SK-N-SH treated with all-trans-retinoic acid at 6 μM for 48 hours (cell line): ENCODE measurements at regions not wholly inside any gene's neighbourhood (a gene's known extent, or its start where the extent isn't known, plus 50 kb on each side); places are given as distances from the start of the nearest gene placed in this dataset.

Experiments
- ARNTL ChIP-seq: fragments of 450-650 bp; formaldehyde crosslinking; IDR thresholded peaks from 2 replicates; pipeline ENCODE4 v1.5.0; 2020; ENCODE audit warnings: low read depth, mild to moderate bottlenecking, moderate library complexity, borderline replicate concordance
- OSR1 ChIP-seq: fragments of 250-450 bp; sonication (Bioruptor Pico); IDR thresholded peaks from 2 replicates; pipeline ENCODE4 v1.8.0; 2022; ENCODE audit warnings: moderate library complexity, mild to moderate bottlenecking, inconsistent platforms
- RARB ChIP-seq: fragments of 250-450 bp; sonication (Bioruptor Pico); IDR thresholded peaks from 2 replicates; pipeline ENCODE4 v1.8.0; 2021; ENCODE audit warnings: mild to moderate bottlenecking, moderate library complexity
- TSHZ2 ChIP-seq: fragments of 250-450 bp; sonication (Bioruptor Pico); IDR thresholded peaks from 2 replicates; pipeline ENCODE4 v1.5.0; 2020; ENCODE audit warnings: mild to moderate bottlenecking, moderate library complexity
- ZFP30 ChIP-seq: fragments of 450-650 bp; formaldehyde crosslinking; IDR thresholded peaks from 2 replicates; pipeline ENCODE4 v1.5.0; 2022; ENCODE audit warnings: mild to moderate bottlenecking, moderate library complexity

- TF ChIP-seq OSR1 (CRISPR knock-in tag) (no peak), RARB (CRISPR knock-in tag) (no peak), TSHZ2 (CRISPR knock-in tag) (no peak), ZFP30 (CRISPR knock-in tag) (no peak), ARNTL (no peak)
Measured at GRCh38 chr5:56565644-56566043, 249.7 kb upstream of the MAP3K1 start.
